H9 (cell line): ENCODE measurements at regions not wholly inside any gene's neighbourhood (a gene's known extent, or its start where the extent isn't known, plus 50 kb on each side); places are given as distances from the start of the nearest gene placed in this dataset.

Source experiments
- DNase-seq: peaks from one replicate; pipeline ENCODE4 v3.0.0-alpha.2; 2017
- H2AFZ ChIP-seq: one replicate; pipeline ENCODE4 v1.6.1; 2013; ENCODE audit warnings: mild to moderate bottlenecking, low read length, control low read depth, moderate library complexity
- H2AK5ac ChIP-seq: 2 replicates; pipeline ENCODE4 v1.6.1; 2013; ENCODE audit warnings: low read length, control low read depth, mixed read lengths; ENCODE audit not compliant: insufficient read length
- H2BK120ac ChIP-seq: one replicate; pipeline ENCODE4 v1.6.1; 2013; ENCODE audit warnings: low read depth, mild to moderate bottlenecking, low read length, control low read depth, inconsistent platforms; ENCODE audit not compliant: poor library complexity, severe bottlenecking
- H2BK12ac ChIP-seq: 2 replicates; pipeline ENCODE4 v1.6.1; 2013; ENCODE audit warnings: low read length, control low read depth, mixed read lengths, low read depth; ENCODE audit not compliant: insufficient read length
- H2BK15ac ChIP-seq: 2 replicates; pipeline ENCODE4 v1.6.1; 2013; ENCODE audit warnings: low read depth, low read length, control low read depth
- H2BK20ac ChIP-seq: one replicate; pipeline ENCODE4 v1.6.1; 2013; ENCODE audit warnings: low read depth, mild to moderate bottlenecking, low read length, control low read depth, inconsistent platforms; ENCODE audit not compliant: poor library complexity, severe bottlenecking
- H2BK5ac ChIP-seq: 2 replicates; pipeline ENCODE4 v1.6.1; 2013; ENCODE audit warnings: low read length, control low read depth, mixed read lengths; ENCODE audit not compliant: insufficient read length
- H3K14ac ChIP-seq: 2 replicates; pipeline ENCODE4 v1.6.1; 2013; ENCODE audit warnings: low read length, control low read depth; ENCODE audit not compliant: insufficient read depth
- H3K18ac ChIP-seq: 2 replicates; pipeline ENCODE4 v1.6.1; 2013; ENCODE audit warnings: low read depth, mild to moderate bottlenecking, mixed read lengths, low read length, control low read depth; ENCODE audit not compliant: insufficient read length
- H3K23ac ChIP-seq: 2 replicates; pipeline ENCODE4 v1.6.1; 2013; ENCODE audit warnings: low read length, control low read depth, mixed read lengths, low read depth; ENCODE audit not compliant: insufficient read length
- H3K23me2 ChIP-seq: 2 replicates; pipeline ENCODE4 v1.6.1; 2013; ENCODE audit warnings: low read depth, mild to moderate bottlenecking, mixed read lengths, low read length, control low read depth; ENCODE audit not compliant: insufficient read length, poor library complexity, severe bottlenecking
- H3K27ac ChIP-seq: 2 replicates; pipeline ENCODE4 v1.5.1; 2013; ENCODE audit warnings: low read length, control low read depth, mixed read lengths, low read depth; ENCODE audit not compliant: insufficient read length
- H3K27me3 ChIP-seq: 2 replicates; pipeline ENCODE4 v1.6.1; 2013; ENCODE audit warnings: low read length, control low read depth, inconsistent platforms; ENCODE audit not compliant: insufficient read depth
- H3K4ac ChIP-seq: 2 replicates; pipeline ENCODE4 v1.6.1; 2013; ENCODE audit warnings: low read depth, mild to moderate bottlenecking, control low read depth, inconsistent platforms, low read length, moderate library complexity
- H3K4me1 ChIP-seq: 2 replicates; pipeline ENCODE4 v1.6.1; 2013; ENCODE audit warnings: low read length, control low read depth, inconsistent platforms; ENCODE audit not compliant: insufficient read depth
- H3K4me2 ChIP-seq: 2 replicates; pipeline ENCODE4 v1.6.1; 2013; ENCODE audit warnings: low read length, control low read depth, mixed read lengths; ENCODE audit not compliant: insufficient read length, insufficient read depth
- H3K56ac ChIP-seq: 2 replicates; pipeline ENCODE4 v1.6.1; 2013; ENCODE audit warnings: low read depth, mild to moderate bottlenecking, mixed read lengths, low read length, control low read depth; ENCODE audit not compliant: insufficient read length
- H3K79me1 ChIP-seq: 2 replicates; pipeline ENCODE4 v1.6.1; 2013; ENCODE audit warnings: low read depth, mild to moderate bottlenecking, moderate library complexity, low read length, control low read depth, inconsistent platforms; ENCODE audit not compliant: insufficient read depth, poor library complexity, severe bottlenecking
- H3K79me2 ChIP-seq: 2 replicates; pipeline ENCODE4 v1.6.1; 2013; ENCODE audit warnings: low read length, control low read depth, inconsistent platforms; ENCODE audit not compliant: insufficient read depth
- H3K9ac ChIP-seq: 2 replicates; pipeline ENCODE4 v1.6.1; 2013; ENCODE audit warnings: low read length, control low read depth, mixed read lengths; ENCODE audit not compliant: insufficient read length; ENCODE audit errors: extremely low read depth
- H3K9me3 ChIP-seq: one replicate; pipeline ENCODE4 v1.6.1; 2013; ENCODE audit warnings: low read depth, low read length, inconsistent platforms; ENCODE audit not compliant: control insufficient read depth
- H3T11ph ChIP-seq: one replicate; pipeline ENCODE4 v1.6.1; 2013; ENCODE audit warnings: mild to moderate bottlenecking, low read length, control low read depth, inconsistent platforms
- H4K20me1 ChIP-seq: one replicate; pipeline ENCODE4 v1.6.1; 2013; ENCODE audit not compliant: control insufficient read depth, insufficient read length, insufficient read depth
- H4K5ac ChIP-seq: 2 replicates; pipeline ENCODE4 v1.6.1; 2013; ENCODE audit warnings: low read depth, mild to moderate bottlenecking, mixed read lengths, low read length, control low read depth; ENCODE audit not compliant: insufficient read length
- H4K8ac ChIP-seq: replicated peaks from 2 replicates; pipeline ENCODE4 v1.6.1; 2013; ENCODE audit warnings: low read length, control low read depth, mixed read lengths, low read depth; ENCODE audit not compliant: insufficient read length
- H4K91ac ChIP-seq: 2 replicates; pipeline ENCODE4 v1.6.1; 2013; ENCODE audit warnings: low read depth, mild to moderate bottlenecking, moderate library complexity, mixed read lengths, low read length, control low read depth; ENCODE audit not compliant: insufficient read length
- H3K27ac Mint-ChIP-seq, 3 experiments: 2 replicates in 2 of 3; 3 replicates in 1 of 3; pipeline ENCODE4 v1.8.0; 2020 to 2021; ENCODE audit warnings: mixed read lengths in 3 of 3, mild to moderate bottlenecking in 1 of 3, moderate library complexity in 1 of 3
- H3K27me3 Mint-ChIP-seq: 2 replicates; pipeline ENCODE4 v1.8.0; 2021; ENCODE audit warnings: low read depth, mild to moderate bottlenecking, moderate library complexity, mixed read lengths
- H3K36me3 Mint-ChIP-seq, 3 experiments: 2 replicates in 2 of 3; 3 replicates in 1 of 3; pipeline ENCODE4 v1.8.0; 2020 to 2021; ENCODE audit warnings: low read depth in 3 of 3, mixed read lengths in 3 of 3; ENCODE audit not compliant: insufficient read depth in 1 of 3
- H3K4me1 Mint-ChIP-seq, 2 experiments: 2 replicates each; pipeline ENCODE4 v1.8.0; 2020; ENCODE audit warnings: mixed read lengths in 2 of 2
- H3K4me3 Mint-ChIP-seq, 2 experiments: 2 replicates in 1 of 2; 3 replicates in 1 of 2; pipeline ENCODE4 v1.8.0; 2020 to 2021; ENCODE audit warnings: mild to moderate bottlenecking in 2 of 2, mixed read lengths in 2 of 2, moderate library complexity in 1 of 2
- H3K9me3 Mint-ChIP-seq, 2 experiments: 2 replicates in 1 of 2; 3 replicates in 1 of 2; pipeline ENCODE4 v1.8.0; 2020; ENCODE audit warnings: mild to moderate bottlenecking in 2 of 2, mixed read lengths in 2 of 2, moderate library complexity in 1 of 2
- CTCF ChIP-seq: fragments of 200-600 bp; sonication (generic); conservative IDR thresholded peaks from 3 replicates; pipeline ENCODE4 v1.8.0; 2021; ENCODE audit warnings: antibody characterized with exemption, mild to moderate bottlenecking

- Histone ChIP-seq H3K23me2 (no peaks in the 10 kb centered on the region), H2BK12ac (no peak overlapping the region), H4K8ac (no peak overlapping the region), H3K9me3 (no peaks in the 10 kb centered on the region), H3K4me2 (no peak overlapping the region), H3K79me2 (no peaks in the 10 kb centered on the region), H2BK15ac (no peak overlapping the region), H3K79me1 (no peaks in the 10 kb centered on the region), H3K56ac (no peak overlapping the region), H2AFZ (no peak overlapping the region), H2BK5ac (no peak overlapping the region), H3K18ac (no peak overlapping the region), H3T11ph (no peak overlapping the region), H2AK5ac (no peak overlapping the region), H3K4ac (no peak overlapping the region), H3K23ac (no peak overlapping the region), H4K91ac (no peak overlapping the region), H3K27me3 (no peaks in the 10 kb centered on the region), H4K20me1 (no peaks in the 10 kb centered on the region), H2BK120ac (no peak overlapping the region), H3K27ac (no peak overlapping the region), H4K5ac (no peak overlapping the region), H2BK20ac (no peak overlapping the region), H3K9ac (no peak overlapping the region), H3K14ac (no peak overlapping the region), H3K4me1 (no peaks in the 10 kb centered on the region)
- H3K27ac Mint-ChIP-seq = no peak overlapping the region
- no peak for DNase-seq
- H3K27me3 Mint-ChIP-seq = no peaks in the 10 kb centered on the region
- H3K4me3 Mint-ChIP-seq = no peak overlapping the region
- TF ChIP-seq CTCF = no peak
- H3K4me1 Mint-ChIP-seq = no peaks in the 10 kb centered on the region
- H3K36me3 Mint-ChIP-seq = no peaks in the 10 kb centered on the region
- H3K9me3 Mint-ChIP-seq = peaks cover 0 to 3% of the 10 kb centered on the region in 2 experiments; a peak in 1 of 5 replicates
Measured at GRCh38 chr1:80915491-80915890, 885.2 kb upstream of the ADGRL2 start.
